ENCODE measurements at regions not wholly inside any gene's neighbourhood (a gene's known extent, or its start where the extent isn't known, plus 50 kb on each side); places are given as distances from the start of the nearest gene placed in this dataset.
"Not testable (repeated sequence)": the region's sequence is repeated elsewhere in the genome, so short reads cannot be mapped to it uniquely, and the experiment has no call there.

DNA sequence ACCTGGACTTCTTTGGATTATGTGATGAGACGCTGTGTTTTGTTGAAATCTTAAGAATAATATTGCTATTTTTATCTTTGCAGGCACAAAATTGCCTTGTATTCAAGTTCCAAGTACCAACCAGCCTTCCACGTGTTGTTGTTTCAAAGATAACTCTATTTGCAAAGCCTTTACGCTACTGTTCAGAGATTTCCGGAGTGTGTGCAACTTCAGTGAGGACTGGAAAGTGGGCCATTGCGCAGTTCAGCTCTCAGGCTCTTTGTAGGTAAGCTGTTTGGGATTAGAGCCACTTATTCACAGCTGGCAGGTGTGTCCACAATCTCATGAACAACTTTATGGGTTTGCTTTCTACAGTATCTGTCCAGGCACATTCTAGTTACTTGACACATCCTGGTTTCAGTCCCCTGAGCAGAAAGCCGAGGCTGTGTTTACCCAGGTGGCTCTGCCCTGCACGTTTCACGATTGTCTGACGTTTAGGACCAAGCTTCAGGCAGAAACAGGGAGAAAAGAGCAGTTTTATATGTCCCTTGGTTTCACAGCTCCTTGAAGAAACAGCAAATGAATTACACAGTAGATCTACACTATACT, 520.3 kb downstream of the PRIM2 start:
- not testable (repeated sequence) for TF ChIP-seq EED (CRISPR knock-in tag; IDR thresholded peaks at IDR 0.05); ZNF292 (CRISPR knock-in tag; IDR thresholded peaks at IDR 0.05; ENCODE audit: borderline replicate concordance, low read depth); AKAP8 (CRISPR knock-in tag; IDR thresholded peaks at IDR 0.05); ZNF530 (CRISPR knock-in tag; IDR thresholded peaks at IDR 0.05; ENCODE audit: low read depth); NFE2L1 (CRISPR knock-in tag; IDR thresholded peaks at IDR 0.05; ENCODE audit: borderline replicate concordance); POLR2AphosphoS2 (IDR thresholded peaks at IDR 0.05; ENCODE audit: low read depth, low read length); SKI (IDR thresholded peaks at IDR 0.05; ENCODE audit: partially characterized antibody); EZH2 (conservative IDR thresholded peaks at IDR 0.05; ENCODE audit: low read depth, low read length); CBX5 (CRISPR knock-in tag; IDR thresholded peaks at IDR 0.05; ENCODE audit: borderline replicate concordance); TBL1XR1 (IDR thresholded peaks at IDR 0.05; ENCODE audit: borderline replicate concordance, low read length, partially characterized antibody)
- TF ChIP-seq, protein P1, sequence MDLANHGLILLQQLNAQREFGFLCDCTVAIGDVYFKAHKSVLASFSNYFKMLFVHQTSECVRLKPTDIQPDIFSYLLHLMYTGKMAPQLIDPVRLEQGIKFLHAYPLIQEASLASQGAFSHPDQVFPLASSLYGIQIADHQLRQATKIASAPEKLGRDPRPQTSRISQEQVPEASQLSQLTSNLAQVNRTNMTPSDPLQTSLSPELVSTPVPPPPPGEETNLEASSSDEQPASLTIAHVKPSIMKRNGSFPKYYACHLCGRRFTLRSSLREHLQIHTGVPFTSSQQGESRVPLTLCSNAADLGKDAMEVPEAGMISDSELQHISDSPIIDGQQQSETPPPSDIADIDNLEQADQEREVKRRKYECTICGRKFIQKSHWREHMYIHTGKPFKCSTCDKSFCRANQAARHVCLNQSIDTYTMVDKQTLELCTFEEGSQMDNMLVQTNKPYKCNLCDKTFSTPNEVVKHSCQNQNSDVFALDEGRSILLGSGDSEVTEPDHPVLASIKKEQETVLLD (CRISPR knock-in tag; IDR thresholded peaks at IDR 0.05; ENCODE audit: low read depth), result not testable (repeated sequence)
- TF ChIP-seq, protein P2, sequence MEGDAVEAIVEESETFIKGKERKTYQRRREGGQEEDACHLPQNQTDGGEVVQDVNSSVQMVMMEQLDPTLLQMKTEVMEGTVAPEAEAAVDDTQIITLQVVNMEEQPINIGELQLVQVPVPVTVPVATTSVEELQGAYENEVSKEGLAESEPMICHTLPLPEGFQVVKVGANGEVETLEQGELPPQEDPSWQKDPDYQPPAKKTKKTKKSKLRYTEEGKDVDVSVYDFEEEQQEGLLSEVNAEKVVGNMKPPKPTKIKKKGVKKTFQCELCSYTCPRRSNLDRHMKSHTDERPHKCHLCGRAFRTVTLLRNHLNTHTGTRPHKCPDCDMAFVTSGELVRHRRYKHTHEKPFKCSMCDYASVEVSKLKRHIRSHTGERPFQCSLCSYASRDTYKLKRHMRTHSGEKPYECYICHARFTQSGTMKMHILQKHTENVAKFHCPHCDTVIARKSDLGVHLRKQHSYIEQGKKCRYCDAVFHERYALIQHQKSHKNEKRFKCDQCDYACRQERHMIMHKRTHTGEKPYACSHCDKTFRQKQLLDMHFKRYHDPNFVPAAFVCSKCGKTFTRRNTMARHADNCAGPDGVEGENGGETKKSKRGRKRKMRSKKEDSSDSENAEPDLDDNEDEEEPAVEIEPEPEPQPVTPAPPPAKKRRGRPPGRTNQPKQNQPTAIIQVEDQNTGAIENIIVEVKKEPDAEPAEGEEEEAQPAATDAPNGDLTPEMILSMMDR (CRISPR knock-in tag; IDR thresholded peaks at IDR 0.05), result not testable (repeated sequence)
- TF ChIP-seq, protein P3, sequence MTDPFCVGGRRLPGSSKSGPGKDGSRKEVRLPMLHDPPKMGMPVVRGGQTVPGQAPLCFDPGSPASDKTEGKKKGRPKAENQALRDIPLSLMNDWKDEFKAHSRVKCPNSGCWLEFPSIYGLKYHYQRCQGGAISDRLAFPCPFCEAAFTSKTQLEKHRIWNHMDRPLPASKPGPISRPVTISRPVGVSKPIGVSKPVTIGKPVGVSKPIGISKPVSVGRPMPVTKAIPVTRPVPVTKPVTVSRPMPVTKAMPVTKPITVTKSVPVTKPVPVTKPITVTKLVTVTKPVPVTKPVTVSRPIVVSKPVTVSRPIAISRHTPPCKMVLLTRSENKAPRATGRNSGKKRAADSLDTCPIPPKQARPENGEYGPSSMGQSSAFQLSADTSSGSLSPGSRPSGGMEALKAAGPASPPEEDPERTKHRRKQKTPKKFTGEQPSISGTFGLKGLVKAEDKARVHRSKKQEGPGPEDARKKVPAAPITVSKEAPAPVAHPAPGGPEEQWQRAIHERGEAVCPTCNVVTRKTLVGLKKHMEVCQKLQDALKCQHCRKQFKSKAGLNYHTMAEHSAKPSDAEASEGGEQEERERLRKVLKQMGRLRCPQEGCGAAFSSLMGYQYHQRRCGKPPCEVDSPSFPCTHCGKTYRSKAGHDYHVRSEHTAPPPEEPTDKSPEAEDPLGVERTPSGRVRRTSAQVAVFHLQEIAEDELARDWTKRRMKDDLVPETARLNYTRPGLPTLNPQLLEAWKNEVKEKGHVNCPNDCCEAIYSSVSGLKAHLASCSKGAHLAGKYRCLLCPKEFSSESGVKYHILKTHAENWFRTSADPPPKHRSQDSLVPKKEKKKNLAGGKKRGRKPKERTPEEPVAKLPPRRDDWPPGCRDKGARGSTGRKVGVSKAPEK (CRISPR knock-in tag; IDR thresholded peaks at IDR 0.05; ENCODE audit: borderline replicate concordance), result not testable (repeated sequence)

All from HepG2 (cell line).